AG08395 (cell line): ENCODE measurements at regions not wholly inside any gene's neighbourhood (a gene's known extent, or its start where the extent isn't known, plus 50 kb on each side); places are given as distances from the start of the nearest gene placed in this dataset.

Source experiments
- DNase-seq: peaks from one replicate; pipeline ENCODE4 v3.0.0; 2012; ENCODE audit warnings: mixed read lengths, low spot score

- no peak for DNase-seq
These were observed 53.2 kb downstream of the DNAAF9 start for GRCh38 chr20:3354247-3354646.

DNA sequence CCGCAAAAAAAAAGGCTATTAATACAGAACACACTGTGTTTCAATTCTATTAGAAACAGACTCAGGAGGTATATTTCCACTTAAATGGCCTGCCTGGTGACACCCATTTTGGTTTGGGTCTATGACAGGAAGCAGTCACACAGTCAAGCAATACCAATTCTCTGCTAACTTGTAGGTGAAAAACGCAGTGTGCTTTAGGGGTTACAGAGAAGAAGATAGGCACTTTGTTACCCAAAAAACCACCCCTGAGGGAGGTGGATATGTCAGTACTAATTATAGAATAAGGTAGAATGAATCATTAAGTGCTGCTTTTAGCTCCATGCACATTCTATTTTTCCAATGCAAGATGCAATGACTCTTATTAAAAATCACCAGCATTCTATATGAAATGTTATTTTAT is 53.8 kb downstream of the DNAAF9 start:
- DNase-seq = no peak

GRCh38 chr20:3352202-3352601 is 55.3 kb downstream of the DNAAF9 start:
- no peak for DNase-seq

GRCh38 chr20:3350422-3350821 is 57.0 kb downstream of the DNAAF9 start:
- no peak for DNase-seq

- DNase-seq = no peak
These were observed 57.7 kb downstream of the DNAAF9 start for GRCh38 chr20:3349786-3350185.

- no peak for DNase-seq
These were observed 64.7 kb downstream of the DNAAF9 start for GRCh38 chr20:3342766-3343165.

- DNase-seq = peak; percentile 46
These were observed 67.0 kb downstream of the DNAAF9 start for GRCh38 chr20:3340443-3340842.

GRCh38 chr20:3339571-3339970 is 67.9 kb downstream of the DNAAF9 start:
- no peak for DNase-seq

DNA sequence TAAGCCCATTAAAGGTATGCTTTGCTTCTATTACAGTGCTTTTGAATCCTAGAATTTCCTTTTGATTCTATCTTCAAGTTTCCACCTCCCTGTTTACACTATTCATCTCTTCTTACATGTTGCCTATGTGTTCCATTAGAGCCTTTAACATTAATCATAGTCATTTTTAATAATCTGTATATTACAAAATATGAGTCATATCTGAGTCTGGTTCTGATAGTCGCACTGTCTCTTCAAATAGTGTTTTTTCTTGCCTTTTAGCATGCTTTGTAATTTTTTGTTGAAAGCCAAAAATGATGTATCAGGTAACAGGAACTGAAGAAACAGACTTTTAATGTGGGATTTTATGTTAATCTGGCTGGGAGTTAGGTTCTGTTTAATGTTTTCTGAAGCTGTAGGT is 68.4 kb downstream of the DNAAF9 start:
- no peak for DNase-seq

DNA sequence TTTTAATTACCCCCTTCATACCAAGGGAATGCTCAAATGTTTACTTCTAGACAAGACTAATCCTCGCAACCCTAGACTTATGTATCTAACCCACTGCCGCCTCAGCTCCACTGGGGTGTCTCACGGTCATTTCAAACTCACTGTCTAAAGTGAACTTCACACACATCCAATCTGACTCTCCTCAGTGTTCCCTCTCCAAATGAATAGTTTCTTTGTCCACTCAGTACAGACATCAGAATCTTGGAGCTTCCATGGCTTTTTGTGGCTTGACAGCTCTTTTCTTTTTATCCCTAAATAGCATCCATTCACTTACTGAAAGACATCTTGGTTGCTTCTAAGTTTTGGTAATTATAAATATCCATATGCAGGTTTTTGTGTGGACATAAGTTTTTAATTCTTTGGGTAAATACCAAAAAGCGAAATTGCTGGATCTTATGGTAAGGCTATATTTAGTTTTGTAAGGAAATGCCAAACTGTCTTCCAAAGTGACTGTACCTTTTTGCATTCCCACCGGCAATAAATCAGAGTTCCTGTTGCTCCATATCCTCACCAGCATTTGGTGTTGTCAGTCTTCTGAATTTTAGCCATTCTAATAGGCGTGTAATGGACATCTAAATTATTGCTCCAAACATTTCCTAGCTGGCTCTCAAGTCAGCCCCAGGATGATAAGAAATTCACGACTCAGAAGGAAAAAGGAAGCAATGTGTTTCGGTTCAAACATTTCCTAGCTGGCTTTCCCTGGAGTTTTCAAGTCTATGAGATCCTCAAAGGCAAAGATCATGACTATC is 73.1 kb downstream of the DNAAF9 start:
- no peak for DNase-seq

DNA sequence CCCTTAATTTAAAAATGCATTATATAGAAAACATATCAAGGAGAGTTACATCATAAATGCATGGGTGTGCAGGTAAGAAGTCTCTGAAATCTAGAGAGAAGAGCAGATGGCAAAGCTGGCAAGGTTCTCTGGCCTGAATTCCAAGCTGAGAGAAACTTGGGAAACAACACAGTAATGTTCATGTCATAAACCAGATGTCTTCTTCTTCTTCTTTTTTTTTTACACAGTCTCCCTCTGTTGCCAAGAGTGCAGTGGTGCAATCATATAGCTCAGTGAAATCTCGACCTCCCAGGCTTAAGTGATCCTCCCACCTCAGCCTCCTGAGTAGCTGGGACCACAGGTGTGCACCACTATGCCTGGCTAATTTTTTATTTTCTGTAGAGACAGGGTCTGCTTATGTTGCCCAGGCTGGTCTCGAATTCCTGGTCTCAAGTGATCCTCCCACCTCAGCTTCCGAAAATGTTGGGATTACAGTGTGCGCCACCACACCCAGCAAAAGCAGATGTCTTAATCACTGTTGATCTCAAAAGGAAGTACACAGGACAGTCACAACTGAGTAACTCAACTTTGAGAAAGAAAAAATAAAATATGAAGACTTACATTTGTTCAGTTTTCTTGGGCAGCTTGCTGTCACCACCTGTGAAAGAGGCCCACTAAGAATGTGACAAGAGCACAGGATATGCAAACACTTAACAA is 77.3 kb downstream of the DNAAF9 start:
- peak; percentile 58 for DNase-seq

GRCh38 chr20:3328501-3328900 is 79.0 kb downstream of the DNAAF9 start:
- no peak for DNase-seq

GRCh38 chr20:3326779-3327521 is 80.5 kb downstream of the DNAAF9 start:
- no peak for DNase-seq

- DNase-seq = no peak
These were observed 81.6 kb downstream of the DNAAF9 start for GRCh38 chr20:3325864-3326263.

- DNase-seq = no peak
These were observed 84.1 kb downstream of the DNAAF9 start for GRCh38 chr20:3323398-3323797.

- DNase-seq = no peak
These were observed 79.4 kb upstream of the SLC4A11 start for GRCh38 chr20:3318226-3318884.

DNA sequence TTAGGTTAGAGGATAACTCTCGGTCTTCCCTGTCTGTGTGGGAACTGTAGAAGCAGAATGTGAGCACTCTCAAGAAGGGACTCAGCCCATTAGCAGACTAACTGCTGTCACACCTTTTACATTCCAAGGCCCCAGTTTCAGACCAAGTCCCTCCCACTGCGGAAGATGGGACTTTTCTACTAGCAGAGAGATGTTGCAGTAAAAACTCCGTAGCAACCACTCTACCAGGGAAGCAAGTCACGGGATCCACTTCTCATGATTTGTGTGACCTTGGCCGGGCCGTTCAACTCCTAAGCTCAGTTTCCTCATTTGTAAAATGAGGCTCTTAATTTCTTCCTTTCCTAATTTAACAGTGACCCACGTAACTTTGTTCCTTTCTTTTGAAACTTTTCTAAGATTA is 77.1 kb upstream of the SLC4A11 start:
- DNase-seq = no peak

GRCh38 chr20:3315136-3315535 is 76.1 kb upstream of the SLC4A11 start:
- no peak for DNase-seq

DNA sequence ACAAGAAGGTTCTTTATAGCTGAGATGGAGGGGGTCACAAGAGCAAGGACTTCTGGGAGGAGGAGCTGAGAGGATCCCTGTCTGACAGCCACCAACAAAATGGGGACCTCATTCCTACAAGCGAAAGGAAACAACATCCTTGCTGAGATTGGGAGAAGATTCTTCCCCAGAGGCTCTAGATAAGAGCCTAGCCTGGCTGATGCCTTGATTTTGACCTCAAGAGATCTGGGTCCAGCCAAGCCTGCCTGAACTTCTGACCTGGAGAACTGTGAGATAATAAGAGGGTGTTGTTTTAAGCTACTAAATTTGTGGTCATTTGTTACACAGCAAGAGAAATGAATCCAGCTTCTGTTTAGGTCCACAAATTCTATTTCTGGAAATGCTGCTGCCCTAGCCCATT is 75.4 kb upstream of the SLC4A11 start:
- no peak for DNase-seq

DNA sequence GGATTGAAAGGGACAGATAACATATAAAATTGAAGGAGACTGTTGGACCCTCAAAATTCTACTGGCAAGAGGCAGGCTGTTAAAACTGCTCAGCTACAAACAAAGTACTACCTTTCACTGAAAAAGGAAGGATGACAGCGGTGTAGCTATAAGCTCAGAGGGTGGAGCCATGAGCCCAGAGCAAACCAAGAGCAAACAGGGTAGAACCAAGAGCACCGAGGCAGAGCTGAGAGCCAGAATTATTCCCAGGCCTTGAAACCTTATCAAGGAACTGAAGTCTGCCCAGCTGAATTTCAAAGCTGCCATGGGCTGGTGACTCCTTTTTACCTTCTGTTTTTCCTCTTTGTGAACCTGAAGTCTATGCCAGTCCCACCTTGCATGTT is 74.7 kb upstream of the SLC4A11 start:
- DNase-seq = no peak

GRCh38 chr20:3312940-3313682 is 74.1 kb upstream of the SLC4A11 start:
- peak; percentile 19 for DNase-seq

DNA sequence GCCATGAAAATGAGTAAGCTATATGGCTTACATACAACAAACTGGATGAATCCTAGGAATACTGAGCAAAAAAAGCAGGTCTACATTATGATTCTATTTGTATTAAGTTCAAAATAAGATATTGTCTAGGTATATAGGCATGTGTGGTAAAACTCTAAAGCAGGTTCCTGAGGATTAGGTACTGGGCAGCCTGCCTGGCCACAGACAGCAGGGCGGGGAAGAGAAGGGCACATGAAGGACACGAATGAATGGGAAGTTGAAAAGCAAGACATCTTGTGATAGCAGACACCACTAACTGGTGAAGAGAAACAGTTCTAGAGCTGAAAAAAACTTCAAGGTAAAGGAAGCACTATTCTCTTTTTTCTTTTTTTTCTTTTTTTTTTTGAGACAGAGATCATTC is 72.6 kb upstream of the SLC4A11 start:
- no peak for DNase-seq
